ENCODE measurements at regions not wholly inside any gene's neighbourhood (a gene's known extent, or its start where the extent isn't known, plus 50 kb on each side); places are given as distances from the start of the nearest gene placed in this dataset.

GRCh38 chr7:12518920-12519681, 51.4 kb upstream of the SCIN start:
- Histone ChIP-seq H3K9me3 (ENCODE audit: insufficient read depth, low read length, severe bottlenecking) (no peaks in the 10 kb centered on the region), H3K27me3 (ENCODE audit: insufficient read depth, low read length, poor library complexity) (no peaks in the 10 kb centered on the region), H3K36me3 (ENCODE audit: insufficient read depth, low read length) (no peaks in the 10 kb centered on the region), H2AFZ (ENCODE audit: low read depth, low read length) (no peak overlapping the region), H3K9ac (ENCODE audit: low read depth, low read length) (no peak overlapping the region), H4K20me1 (ENCODE audit: insufficient read depth, low read length) (no peaks in the 10 kb centered on the region), H3K4me2 (ENCODE audit: insufficient read depth, low read length) (no peak overlapping the region), H3K4me1 (ENCODE audit: insufficient read depth, low read length) (no peaks in the 10 kb centered on the region), H3K4me3 (ENCODE audit: low read depth in 1 of 2, low read length in 2 of 2) (no peak overlapping the region), H3K27ac (ENCODE audit: low read length) (no peak overlapping the region), H3K79me2 (ENCODE audit: insufficient read depth, low read length) (no peaks in the 10 kb centered on the region)
- ATAC-seq (ENCODE audit: insufficient read depth, low read depth) (0 out of 3 replicates have a peak, but pooled peaks have one; percentile 40), DNase-seq (no peak)
- TF ChIP-seq, protein P1, sequence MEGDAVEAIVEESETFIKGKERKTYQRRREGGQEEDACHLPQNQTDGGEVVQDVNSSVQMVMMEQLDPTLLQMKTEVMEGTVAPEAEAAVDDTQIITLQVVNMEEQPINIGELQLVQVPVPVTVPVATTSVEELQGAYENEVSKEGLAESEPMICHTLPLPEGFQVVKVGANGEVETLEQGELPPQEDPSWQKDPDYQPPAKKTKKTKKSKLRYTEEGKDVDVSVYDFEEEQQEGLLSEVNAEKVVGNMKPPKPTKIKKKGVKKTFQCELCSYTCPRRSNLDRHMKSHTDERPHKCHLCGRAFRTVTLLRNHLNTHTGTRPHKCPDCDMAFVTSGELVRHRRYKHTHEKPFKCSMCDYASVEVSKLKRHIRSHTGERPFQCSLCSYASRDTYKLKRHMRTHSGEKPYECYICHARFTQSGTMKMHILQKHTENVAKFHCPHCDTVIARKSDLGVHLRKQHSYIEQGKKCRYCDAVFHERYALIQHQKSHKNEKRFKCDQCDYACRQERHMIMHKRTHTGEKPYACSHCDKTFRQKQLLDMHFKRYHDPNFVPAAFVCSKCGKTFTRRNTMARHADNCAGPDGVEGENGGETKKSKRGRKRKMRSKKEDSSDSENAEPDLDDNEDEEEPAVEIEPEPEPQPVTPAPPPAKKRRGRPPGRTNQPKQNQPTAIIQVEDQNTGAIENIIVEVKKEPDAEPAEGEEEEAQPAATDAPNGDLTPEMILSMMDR (IDR thresholded peaks at IDR 0.05; ENCODE audit: borderline replicate concordance, extremely low read depth, low read length, poor library complexity, severe bottlenecking), result peak; percentile 58
- no peak for TF ChIP-seq EZH2 (IDR thresholded peaks at IDR 0.05; ENCODE audit: borderline replicate concordance, low read depth, low read length, severe bottlenecking)

DNA sequence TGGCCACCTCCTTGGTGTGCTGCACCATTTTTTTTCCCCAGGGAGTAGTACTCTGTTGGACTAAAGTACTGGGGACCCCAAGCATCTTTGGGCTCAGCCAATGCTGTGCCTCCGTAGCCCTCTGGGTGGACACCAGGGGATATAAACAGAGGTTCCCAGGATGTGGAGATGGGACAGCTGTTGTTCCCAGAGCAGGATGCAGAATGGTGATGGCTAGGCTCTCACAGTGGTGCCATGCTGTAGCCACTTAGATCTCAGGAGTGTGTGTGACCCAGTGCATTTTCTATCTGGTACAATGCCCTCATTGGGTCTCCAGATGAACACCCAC, 50.9 kb upstream of the SCIN start:
- H3K9ac ChIP-seq (ENCODE audit: low read depth, low read length), result no peak overlapping the region
- H3K4me3 ChIP-seq (ENCODE audit: low read depth in 1 of 2, low read length in 2 of 2), result no peak overlapping the region
- no peak overlapping the region for H2AFZ ChIP-seq (ENCODE audit: low read depth, low read length)
- H3K4me1 ChIP-seq (ENCODE audit: insufficient read depth, low read length), result no peaks in the 10 kb centered on the region
- no peaks in the 10 kb centered on the region for H4K20me1 ChIP-seq (ENCODE audit: insufficient read depth, low read length)
- no peak for ATAC-seq (ENCODE audit: insufficient read depth, low read depth)
- TF ChIP-seq, protein P1 (IDR thresholded peaks at IDR 0.05; ENCODE audit: borderline replicate concordance, extremely low read depth, low read length, poor library complexity, severe bottlenecking), result no peak
- no peak for TF ChIP-seq EZH2 (IDR thresholded peaks at IDR 0.05; ENCODE audit: borderline replicate concordance, low read depth, low read length, severe bottlenecking)
- H3K79me2 ChIP-seq (ENCODE audit: insufficient read depth, low read length), result no peaks in the 10 kb centered on the region
- no peak overlapping the region for H3K4me2 ChIP-seq (ENCODE audit: insufficient read depth, low read length)
- H3K27me3 ChIP-seq (ENCODE audit: insufficient read depth, low read length, poor library complexity), result no peaks in the 10 kb centered on the region
- H3K27ac ChIP-seq (ENCODE audit: low read length), result no peak overlapping the region
- no peaks in the 10 kb centered on the region for H3K9me3 ChIP-seq (ENCODE audit: insufficient read depth, low read length, severe bottlenecking)
- no peaks in the 10 kb centered on the region for H3K36me3 ChIP-seq (ENCODE audit: insufficient read depth, low read length)
- DNase-seq, result no peak
